Stomach (tissue), 4 donors: ENCODE measurements at regions not wholly inside any gene's neighbourhood (a gene's known extent, or its start where the extent isn't known, plus 50 kb on each side); places are given as distances from the start of the nearest gene placed in this dataset.

ENCODE experiments used
- EP300 ChIP-seq: sonication (generic); formaldehyde crosslinking; IDR thresholded peaks from one replicate; pipeline ENCODE4 v1.6.1; 2017; ENCODE audit warnings: antibody characterized with exemption
- POLR2A ChIP-seq, 4 donors: fragments of 450-650 bp; IDR thresholded peaks; one replicate each; pipeline ENCODE4 v1.6.1; 2016; ENCODE audit warnings: antibody characterized with exemption in 4 of 4, control low read depth in 2 of 4, mild to moderate bottlenecking in 1 of 4, moderate library complexity in 1 of 4
- POLR2AphosphoS5 ChIP-seq, 3 donors: sonication (generic); formaldehyde crosslinking; IDR thresholded peaks; one replicate each; pipeline ENCODE4 v1.6.1; 2016; ENCODE audit warnings: antibody characterized with exemption in 3 of 3
- TF ChIP-seq, protein P1 (sequence below), 7 experiments: fragments of 450-650 bp in 4 of 7; fragments of 200-600 bp in 3 of 7; sonication (generic) in 3 of 7; IDR thresholded peaks; one replicate each; pipeline ENCODE4 v1.5.1; 2016 to 2019; ENCODE audit warnings: antibody characterized with exemption in 7 of 7, control low read depth in 2 of 7, mild to moderate bottlenecking in 1 of 7

DNA sequence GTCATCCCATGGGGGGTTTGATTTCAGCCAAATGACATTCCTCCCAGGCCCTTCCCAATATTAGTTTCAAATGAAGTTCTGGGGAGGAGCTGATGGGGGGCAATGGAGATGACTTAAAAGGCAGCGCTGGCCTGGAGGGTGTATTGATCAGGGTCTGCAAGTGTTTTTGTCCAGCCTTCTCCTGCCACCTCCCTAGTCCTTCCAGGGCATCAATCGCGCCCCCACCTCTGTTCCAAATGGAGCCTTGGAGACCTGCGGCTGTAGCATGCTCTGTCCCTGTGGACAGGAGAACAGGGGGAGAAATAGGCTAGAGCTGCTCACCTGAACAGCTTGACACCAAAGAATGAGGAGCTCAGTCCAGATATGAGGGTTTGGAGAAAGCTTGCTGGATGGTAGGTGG, 386.8 kb upstream of the PODXL start:
- no peak for TF ChIP-seq EP300
- TF ChIP-seq, protein P1, sequence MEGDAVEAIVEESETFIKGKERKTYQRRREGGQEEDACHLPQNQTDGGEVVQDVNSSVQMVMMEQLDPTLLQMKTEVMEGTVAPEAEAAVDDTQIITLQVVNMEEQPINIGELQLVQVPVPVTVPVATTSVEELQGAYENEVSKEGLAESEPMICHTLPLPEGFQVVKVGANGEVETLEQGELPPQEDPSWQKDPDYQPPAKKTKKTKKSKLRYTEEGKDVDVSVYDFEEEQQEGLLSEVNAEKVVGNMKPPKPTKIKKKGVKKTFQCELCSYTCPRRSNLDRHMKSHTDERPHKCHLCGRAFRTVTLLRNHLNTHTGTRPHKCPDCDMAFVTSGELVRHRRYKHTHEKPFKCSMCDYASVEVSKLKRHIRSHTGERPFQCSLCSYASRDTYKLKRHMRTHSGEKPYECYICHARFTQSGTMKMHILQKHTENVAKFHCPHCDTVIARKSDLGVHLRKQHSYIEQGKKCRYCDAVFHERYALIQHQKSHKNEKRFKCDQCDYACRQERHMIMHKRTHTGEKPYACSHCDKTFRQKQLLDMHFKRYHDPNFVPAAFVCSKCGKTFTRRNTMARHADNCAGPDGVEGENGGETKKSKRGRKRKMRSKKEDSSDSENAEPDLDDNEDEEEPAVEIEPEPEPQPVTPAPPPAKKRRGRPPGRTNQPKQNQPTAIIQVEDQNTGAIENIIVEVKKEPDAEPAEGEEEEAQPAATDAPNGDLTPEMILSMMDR (IDR thresholded peaks at IDR 0.05): no peak
- TF ChIP-seq POLR2A (IDR thresholded peaks at IDR 0.05): no peak
- TF ChIP-seq POLR2AphosphoS5 (IDR thresholded peaks at IDR 0.05): no peak
